Endothelial cell of umbilical vein (primary cell): ENCODE measurements at regions not wholly inside any gene's neighbourhood (a gene's known extent, or its start where the extent isn't known, plus 50 kb on each side); places are given as distances from the start of the nearest gene placed in this dataset.

Experiments
- CTCF ChIP-seq, 2 donors: IDR thresholded peaks; 1 replicate in 1 of 2; 2 replicates in 1 of 2; pipeline ENCODE4 v1.5.1; 2011; ENCODE audit warnings: low read length in 2 of 2, mild to moderate bottlenecking in 2 of 2, moderate library complexity in 2 of 2, control low read depth in 1 of 2, inconsistent platforms in 1 of 2, low read depth in 1 of 2; ENCODE audit not compliant: insufficient read depth in 1 of 2; ENCODE audit errors: extremely low read depth in 1 of 2
- EZH2 ChIP-seq: IDR thresholded peaks from 2 replicates; pipeline ENCODE4 v1.6.1; 2012; ENCODE audit warnings: borderline replicate concordance, low read depth, mild to moderate bottlenecking, moderate library complexity, low read length, inconsistent platforms; ENCODE audit not compliant: severe bottlenecking
- FOS ChIP-seq: IDR thresholded peaks from 2 replicates; pipeline ENCODE4 v1.6.1; 2011; ENCODE audit warnings: mild to moderate bottlenecking, low read length, moderate library complexity, borderline replicate concordance; ENCODE audit not compliant: insufficient read depth
- POLR2A ChIP-seq: IDR thresholded peaks from 2 replicates; pipeline ENCODE4 v1.6.1; 2012; ENCODE audit warnings: low read depth, mild to moderate bottlenecking, control low read depth, low read length
- POLR2AphosphoS5 ChIP-seq: IDR thresholded peaks from 2 replicates; pipeline ENCODE4 v1.6.1; 2012; ENCODE audit warnings: low read depth, mild to moderate bottlenecking, control low read depth, low read length, moderate library complexity; ENCODE audit not compliant: insufficient read depth

DNA sequence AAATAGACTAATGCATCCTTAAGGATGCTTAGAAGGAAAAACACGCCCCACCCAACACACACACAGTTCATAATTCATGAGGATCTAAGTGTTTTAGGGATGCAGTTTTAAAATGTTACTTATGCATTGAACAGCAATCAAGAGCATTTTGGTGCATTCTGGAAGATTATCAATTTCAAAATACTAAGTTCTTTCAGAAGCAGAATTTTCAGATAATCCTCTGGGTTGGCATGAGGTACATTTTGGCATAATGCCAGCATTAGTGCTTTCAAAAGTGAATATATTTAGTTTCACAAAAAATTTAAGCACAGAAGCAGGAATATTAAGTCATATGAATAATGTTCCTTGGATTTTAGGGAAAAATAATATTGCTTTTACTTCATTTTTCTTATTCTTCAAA is 937.1 kb downstream of the REEP3 start:
- TF ChIP-seq EZH2 (no peak), CTCF (IDR thresholded peaks at IDR 0.05; ENCODE audit: extremely low read depth in 1 of 2, insufficient read depth in 1 of 2, low read depth in 1 of 2, low read length in 2 of 2) (no peak), POLR2A (no peak), POLR2AphosphoS5 (no peak), FOS (no peak)
